Naive thymus-derived CD8-positive, alpha-beta T cell (primary cell): ENCODE measurements at regions not wholly inside any gene's neighbourhood (a gene's known extent, or its start where the extent isn't known, plus 50 kb on each side); places are given as distances from the start of the nearest gene placed in this dataset.

Experiments
- ATAC-seq, 2 donors: fragments of 150-1000 bp; cut with Tn5 transposase in 1 of 2; sonication (Bioruptor Pico), chemical (Tn5 transposase) in 1 of 2; 1 replicate in 1 of 2; 2 replicates in 1 of 2; pipeline ENCODE4 v1.10.0; 2021; ENCODE audit warnings: mild to moderate bottlenecking in 2 of 2, moderate library complexity in 2 of 2
- POLR2A ChIA-PET: fragments of 350-600 bp; sonication (Branson Sonifier 250); formaldehyde crosslinking; loops from one replicate; lab custom pipeline; 2021; ENCODE audit warnings: antibody characterized with exemption; lab: Charles Lee
- DNase-seq, 10 donors: peaks; one replicate each; pipeline versions ENCODE4 v3.0.0 to v3.0.0-alpha.2; 2020 to 2022
- H3K27ac Mint-ChIP-seq, 10 donors: one replicate each; pipeline ENCODE4 v1.8.0; 2020 to 2022; ENCODE audit warnings: mild to moderate bottlenecking in 10 of 10, mixed read lengths in 10 of 10, moderate library complexity in 4 of 10, inconsistent platforms in 1 of 10
- H3K27me3 Mint-ChIP-seq, 5 donors: one replicate each; pipeline ENCODE4 v1.8.0; 2021 to 2022; ENCODE audit warnings: mixed read lengths in 5 of 5
- H3K36me3 Mint-ChIP-seq, 3 donors: one replicate each; pipeline ENCODE4 v1.8.0; 2020 to 2022; ENCODE audit warnings: mixed read lengths in 3 of 3, mild to moderate bottlenecking in 2 of 3, inconsistent platforms in 1 of 3
- H3K4me1 Mint-ChIP-seq, 4 donors: one replicate each; pipeline ENCODE4 v1.8.0; 2021 to 2022; ENCODE audit warnings: mixed read lengths in 4 of 4
- H3K4me3 Mint-ChIP-seq, 10 donors: one replicate each; pipeline ENCODE4 v1.8.0; 2020 to 2022; ENCODE audit warnings: mild to moderate bottlenecking in 10 of 10, mixed read lengths in 10 of 10, moderate library complexity in 6 of 10, inconsistent platforms in 1 of 10
- H3K9me3 Mint-ChIP-seq, 9 donors: one replicate each; pipeline ENCODE4 v1.8.0; 2020 to 2022; ENCODE audit warnings: mixed read lengths in 9 of 9, mild to moderate bottlenecking in 3 of 9, inconsistent platforms in 1 of 9, moderate library complexity in 1 of 9

DNA sequence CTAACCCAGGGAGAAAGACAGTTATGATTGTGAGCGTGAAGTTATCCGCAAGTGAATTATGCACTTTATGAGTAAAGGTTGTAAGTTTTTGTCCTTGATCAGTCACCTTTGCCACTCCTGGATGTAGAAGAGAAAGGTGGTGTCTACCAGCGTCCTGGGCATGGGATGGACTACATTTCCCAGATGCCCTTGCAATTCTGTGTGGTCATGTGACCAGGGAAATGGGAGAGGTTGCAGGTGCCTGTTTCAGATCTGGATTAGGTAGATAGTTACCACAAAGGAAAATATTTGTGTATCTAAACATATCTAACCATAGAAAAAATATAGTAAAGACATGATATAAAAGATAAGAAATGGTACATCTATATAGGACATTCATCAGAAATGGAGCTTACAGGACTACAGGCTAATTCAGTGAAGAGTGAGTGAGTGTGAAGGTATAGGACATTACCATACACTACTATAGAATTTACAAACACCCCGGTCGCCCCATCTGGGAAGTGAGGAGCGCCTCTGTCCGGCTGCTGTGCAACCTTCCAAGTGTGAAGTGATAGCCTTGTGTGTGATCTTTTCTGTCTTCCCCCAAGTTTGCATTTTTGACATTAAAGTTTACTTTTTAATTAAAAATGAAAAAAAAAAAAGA lies 51.6 kb upstream of the CACNA1A start:
- no peak for ATAC-seq
- POLR2A ChIA-PET: no interaction called here
- Mint-ChIP-seq H3K27ac (no peak overlapping the region), H3K4me1 (no peaks in the 10 kb centered on the region), H3K4me3 (no peak overlapping the region), H3K27me3 (peaks cover 19 to 44% (median 30%) of the 10 kb centered on the region in 5 donors), H3K36me3 (peaks cover 0 to 4% (median 0%) of the 10 kb centered on the region in 3 donors), H3K9me3 (peaks cover 0 to 5% (median 0%) of the 10 kb centered on the region in 9 donors)
- DNase-seq: peak in 1 of 10 donors; percentile 4

GRCh38 chr19:13556552-13556951 lies 50.3 kb upstream of the CACNA1A start:
- ATAC-seq: no peak
- peaks cover 26 to 47% (median 32%) of the 10 kb centered on the region in 5 donors for H3K27me3 Mint-ChIP-seq
- no peak for DNase-seq
- H3K4me3 Mint-ChIP-seq: no peak overlapping the region
- POLR2A ChIA-PET: interaction anchor here (0.7 kb wide), 1 partner anchor 512 kb away, joined by 3 read pairs; no protein-coding TSS in a partner anchor
- H3K4me1 Mint-ChIP-seq: no peaks in the 10 kb centered on the region
- H3K9me3 Mint-ChIP-seq: peaks cover 0 to 5% (median 0%) of the 10 kb centered on the region in 9 donors
- no peak overlapping the region for H3K27ac Mint-ChIP-seq
- H3K36me3 Mint-ChIP-seq: peaks cover 0 to 4% (median 0%) of the 10 kb centered on the region in 3 donors
